AG09309 (cell line): ENCODE measurements at regions not wholly inside any gene's neighbourhood (a gene's known extent, or its start where the extent isn't known, plus 50 kb on each side); places are given as distances from the start of the nearest gene placed in this dataset.

Experiments
- DNase-seq: peaks from one replicate; pipeline ENCODE4 v3.0.0-alpha.2; 2010; ENCODE audit warnings: low read depth
- H3K4me3 ChIP-seq: 2 replicates; pipeline ENCODE4 v1.5.1; 2011; ENCODE audit warnings: mild to moderate bottlenecking, low read depth, low read length, moderate library complexity; ENCODE audit not compliant: control insufficient read depth
- TF ChIP-seq, protein P1 (sequence below): IDR thresholded peaks from 2 replicates; pipeline ENCODE4 v1.5.1; 2011; ENCODE audit warnings: mild to moderate bottlenecking, low read depth, low read length, inconsistent platforms; ENCODE audit not compliant: insufficient read depth, control insufficient read depth; ENCODE audit errors: missing control alignments

DNA sequence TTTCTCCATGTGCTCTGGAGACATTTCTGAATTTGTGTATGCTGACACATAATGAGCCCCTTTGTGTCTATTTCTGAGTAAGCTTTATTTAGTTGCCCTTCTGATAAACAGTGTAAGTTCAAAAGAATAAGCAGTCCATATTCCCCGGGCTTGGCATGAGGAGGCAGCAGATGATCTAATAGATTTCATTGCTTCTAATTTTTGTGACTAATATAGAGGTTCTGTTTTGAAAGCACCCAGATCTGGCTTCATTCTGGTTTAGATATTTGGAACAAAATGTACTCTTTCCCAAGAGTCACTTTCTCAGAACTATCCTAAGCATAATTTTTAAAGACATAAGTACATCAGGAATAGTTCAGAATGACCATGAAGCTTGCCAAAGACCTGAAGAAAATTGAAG is 290.9 kb downstream of the BTG1 start:
- H3K4me3 ChIP-seq, result no peak overlapping the region
- DNase-seq, result no peak
- TF ChIP-seq, protein P1, sequence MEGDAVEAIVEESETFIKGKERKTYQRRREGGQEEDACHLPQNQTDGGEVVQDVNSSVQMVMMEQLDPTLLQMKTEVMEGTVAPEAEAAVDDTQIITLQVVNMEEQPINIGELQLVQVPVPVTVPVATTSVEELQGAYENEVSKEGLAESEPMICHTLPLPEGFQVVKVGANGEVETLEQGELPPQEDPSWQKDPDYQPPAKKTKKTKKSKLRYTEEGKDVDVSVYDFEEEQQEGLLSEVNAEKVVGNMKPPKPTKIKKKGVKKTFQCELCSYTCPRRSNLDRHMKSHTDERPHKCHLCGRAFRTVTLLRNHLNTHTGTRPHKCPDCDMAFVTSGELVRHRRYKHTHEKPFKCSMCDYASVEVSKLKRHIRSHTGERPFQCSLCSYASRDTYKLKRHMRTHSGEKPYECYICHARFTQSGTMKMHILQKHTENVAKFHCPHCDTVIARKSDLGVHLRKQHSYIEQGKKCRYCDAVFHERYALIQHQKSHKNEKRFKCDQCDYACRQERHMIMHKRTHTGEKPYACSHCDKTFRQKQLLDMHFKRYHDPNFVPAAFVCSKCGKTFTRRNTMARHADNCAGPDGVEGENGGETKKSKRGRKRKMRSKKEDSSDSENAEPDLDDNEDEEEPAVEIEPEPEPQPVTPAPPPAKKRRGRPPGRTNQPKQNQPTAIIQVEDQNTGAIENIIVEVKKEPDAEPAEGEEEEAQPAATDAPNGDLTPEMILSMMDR, result no peak

DNA sequence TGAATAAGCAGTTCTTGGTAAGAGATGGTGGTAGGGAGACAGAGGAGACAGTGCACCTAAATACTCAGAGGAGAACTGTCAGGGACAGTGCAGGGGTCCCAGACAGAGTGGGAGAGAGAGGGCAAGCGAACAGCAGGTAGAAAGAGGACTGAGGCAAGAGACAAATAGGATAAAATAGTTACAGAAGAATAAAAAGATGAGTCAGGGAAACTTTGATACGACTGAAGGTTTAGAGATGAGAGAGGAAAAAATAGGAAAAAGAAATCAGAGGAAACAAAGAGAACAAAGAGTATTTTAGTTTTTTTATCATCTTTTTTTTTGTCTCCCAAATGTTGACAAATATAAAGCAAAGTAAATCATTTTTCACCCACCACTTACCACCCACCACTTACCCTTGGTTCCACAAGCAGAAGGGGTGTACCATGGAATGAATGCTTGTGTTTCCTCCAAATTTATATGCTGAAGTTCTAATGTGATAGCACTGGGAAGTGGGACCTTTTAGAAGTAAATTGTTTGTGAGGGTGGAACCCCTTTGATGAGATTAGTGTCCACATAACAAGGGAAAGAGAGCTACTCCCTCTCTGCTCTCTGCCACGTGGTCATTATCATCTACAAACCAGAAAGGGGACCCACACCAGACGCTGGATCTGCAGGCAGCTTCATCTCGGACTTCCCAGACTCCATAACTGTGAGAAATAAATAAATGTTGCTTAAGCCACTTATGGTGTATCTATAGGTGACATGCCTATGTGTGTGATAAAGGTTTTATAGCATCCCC is 292.1 kb downstream of the BTG1 start:
- no peak for DNase-seq

DNA sequence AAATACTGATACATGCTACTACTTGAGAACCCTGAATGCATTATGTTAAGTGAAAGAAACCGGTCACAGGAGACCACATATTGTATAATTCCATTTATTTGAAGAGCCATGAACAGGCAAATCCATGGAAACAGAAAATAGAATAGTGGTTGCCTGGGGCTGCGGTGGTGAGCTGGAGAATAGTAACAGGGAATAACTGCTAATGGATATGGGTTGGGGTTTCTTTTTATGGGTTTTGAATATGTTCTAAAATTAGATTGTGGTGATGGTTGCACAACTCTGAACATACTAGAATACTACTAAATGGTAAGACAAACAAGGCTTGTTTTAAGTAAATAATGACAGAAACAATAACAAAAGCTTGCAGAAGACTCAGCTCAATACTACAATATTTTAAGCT is 293.0 kb downstream of the BTG1 start:
- DNase-seq, result no peak
- TF ChIP-seq, protein P1, result no peak
- no peak overlapping the region for H3K4me3 ChIP-seq

More for the DNA sequence above, 292.1 kb downstream of the BTG1 start:
- no peak overlapping the region for H3K4me3 ChIP-seq
- TF ChIP-seq, protein P1, result no peak

DNA sequence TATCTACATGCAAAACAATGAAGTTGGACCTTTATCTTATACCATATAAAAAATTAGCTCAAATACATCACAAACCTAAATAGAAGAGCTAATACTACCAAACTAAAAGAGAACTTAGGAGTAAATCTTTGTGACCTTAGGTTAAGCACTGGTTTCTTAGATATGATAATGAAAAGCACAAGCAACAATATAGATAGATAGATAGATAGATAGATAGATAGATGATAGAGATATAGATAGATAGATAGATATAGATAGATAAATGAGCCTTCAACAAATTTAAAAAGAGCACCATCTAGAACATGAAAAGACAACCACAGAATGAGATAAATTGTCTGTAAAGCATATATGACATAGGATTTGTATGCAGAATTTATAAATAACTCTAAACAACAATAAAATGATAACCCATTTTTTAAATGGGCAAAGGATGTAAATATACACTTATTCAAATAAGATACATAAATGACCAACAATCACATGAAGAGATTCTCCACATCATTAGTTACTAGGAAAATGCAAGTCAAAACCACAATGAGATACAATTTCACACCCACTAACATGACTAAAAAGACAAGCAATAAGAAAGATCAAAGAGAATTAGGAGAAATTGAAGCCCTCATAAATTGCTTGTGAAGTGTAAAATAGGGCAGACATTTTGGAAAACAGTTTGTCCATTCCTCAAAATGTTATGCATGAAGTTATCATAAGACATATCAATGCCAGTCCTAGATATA is 293.7 kb downstream of the BTG1 start:
- no peak for DNase-seq
- TF ChIP-seq, protein P1, result no peak
- no peak overlapping the region for H3K4me3 ChIP-seq

DNA sequence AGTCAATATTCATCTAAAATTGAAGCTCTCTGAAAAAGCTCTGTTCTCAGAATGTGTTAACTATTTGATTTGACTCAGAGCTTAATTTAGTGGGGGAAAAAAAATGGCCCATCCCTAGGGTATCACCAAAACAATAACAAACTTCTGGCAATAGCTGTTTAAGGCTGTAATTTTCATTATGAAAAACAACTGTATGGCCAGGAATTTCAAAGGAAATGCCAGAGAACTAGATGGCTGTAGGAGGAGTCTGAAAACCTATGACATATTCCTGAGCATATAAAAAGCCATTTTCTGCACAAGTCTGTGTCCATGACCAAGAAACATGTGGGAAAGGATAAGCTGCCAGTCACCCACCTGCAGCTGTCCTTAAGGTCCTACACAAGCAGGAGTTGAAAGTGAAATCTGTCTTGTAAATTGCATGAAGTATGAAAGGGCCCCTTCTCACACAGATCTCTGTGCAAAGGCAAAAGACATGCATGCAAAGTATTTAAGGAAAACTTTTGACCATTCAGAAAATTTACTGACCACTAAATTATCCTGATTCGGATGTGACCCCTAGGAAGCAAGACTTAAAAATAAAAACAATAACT is 299.1 kb downstream of the BTG1 start:
- H3K4me3 ChIP-seq, result no peak overlapping the region
- DNase-seq, result no peak
- TF ChIP-seq, protein P1, result no peak

DNA sequence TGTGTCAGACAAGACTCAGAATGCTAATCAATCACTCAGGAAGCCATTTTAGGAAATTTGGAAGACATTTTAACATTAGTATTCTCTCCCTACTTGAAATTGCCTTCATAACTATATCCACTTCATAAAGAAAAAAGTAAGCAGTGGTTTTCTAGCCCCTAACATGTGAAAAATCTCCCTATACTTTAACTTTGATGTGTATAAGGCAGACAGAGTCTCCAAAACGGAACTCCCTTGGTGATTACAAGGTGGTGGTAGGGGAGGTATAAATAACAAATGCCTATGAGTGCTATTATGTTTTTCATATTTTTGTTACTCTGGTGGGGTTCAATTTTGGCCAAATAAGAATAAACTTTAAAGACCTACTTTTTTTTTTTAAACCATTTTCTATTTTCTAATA is 300.3 kb downstream of the BTG1 start:
- DNase-seq, result no peak
- TF ChIP-seq, protein P1, result no peak
- H3K4me3 ChIP-seq, result no peak overlapping the region
